GM21528 (cell line): ENCODE measurements at regions not wholly inside any gene's neighbourhood (a gene's known extent, or its start where the extent isn't known, plus 50 kb on each side); places are given as distances from the start of the nearest gene placed in this dataset.

ENCODE experiments used
- ATAC-seq: cut with Tn5 transposase; IDR thresholded peaks from one replicate; pipeline ENCODE4 v1.9.1; 2021; ENCODE audit warnings: mild to moderate bottlenecking, moderate library complexity; ENCODE audit not compliant: unreplicated experiment, low FRiP score

GRCh38 chr20:4601630-4602296, 84.5 kb upstream of the PRNP start:
- no peak for ATAC-seq

GRCh38 chr20:4600308-4601014, 85.8 kb upstream of the PRNP start:
- ATAC-seq = no peak

- no peak for ATAC-seq
Observed at GRCh38 chr20:4597215-4597614, 89.0 kb upstream of the PRNP start.

GRCh38 chr20:4593149-4593525, 93.1 kb upstream of the PRNP start:
- no peak for ATAC-seq

GRCh38 chr20:4592316-4593148, 93.7 kb upstream of the PRNP start:
- ATAC-seq = no peak

GRCh38 chr20:4591975-4592315, 94.3 kb upstream of the PRNP start:
- no peak for ATAC-seq

GRCh38 chr20:4585758-4586157, 100.5 kb upstream of the PRNP start:
- ATAC-seq = no peak

GRCh38 chr20:4585104-4585753, 101.0 kb upstream of the PRNP start:
- no peak for ATAC-seq

- ATAC-seq = no peak
Observed at GRCh38 chr20:4584510-4584909, 101.7 kb upstream of the PRNP start.

GRCh38 chr20:4581838-4582237, 104.4 kb upstream of the PRNP start:
- no peak for ATAC-seq

GRCh38 chr20:4578375-4578774, 107.9 kb upstream of the PRNP start:
- no peak for ATAC-seq

GRCh38 chr20:4574356-4574690, 111.9 kb upstream of the PRNP start:
- ATAC-seq = no peak

- no peak for ATAC-seq
Observed at GRCh38 chr20:4573564-4574355, 112.5 kb upstream of the PRNP start.

- ATAC-seq = no peak
Observed at GRCh38 chr20:4571759-4572531, 114.3 kb upstream of the PRNP start.

- no peak for ATAC-seq
Observed at GRCh38 chr20:4569865-4570264, 116.4 kb upstream of the PRNP start.

GRCh38 chr20:4569092-4569491, 117.2 kb upstream of the PRNP start:
- no peak for ATAC-seq

GRCh38 chr20:4568361-4568959, 117.8 kb upstream of the PRNP start:
- no peak for ATAC-seq

GRCh38 chr20:4567170-4567569, 119.1 kb upstream of the PRNP start:
- ATAC-seq = no peak

GRCh38 chr20:4563534-4563933, 122.7 kb upstream of the PRNP start:
- no peak for ATAC-seq
